Mesothelial cell of epicardium (in vitro differentiated cells): ENCODE measurements at regions not wholly inside any gene's neighbourhood (a gene's known extent, or its start where the extent isn't known, plus 50 kb on each side); places are given as distances from the start of the nearest gene placed in this dataset.
"Not testable (repeated sequence)": the region's sequence is repeated elsewhere in the genome, so short reads cannot be mapped to it uniquely, and the experiment has no call there.

Experiments
- DNase-seq, 2 experiments: peaks; one replicate each; pipeline ENCODE4 v3.0.0; 2021; ENCODE audit warnings: low spot score in 2 of 2; ENCODE audit not compliant: unreplicated experiment in 2 of 2
- H3K27ac Mint-ChIP-seq: 2 replicates; pipeline ENCODE4 v1.8.0; 2021; ENCODE audit warnings: mixed read lengths
- H3K27me3 Mint-ChIP-seq: 2 replicates; pipeline ENCODE4 v1.8.0; 2021; ENCODE audit warnings: low read depth, mixed read lengths
- H3K36me3 Mint-ChIP-seq: 2 replicates; pipeline ENCODE4 v1.8.0; 2021; ENCODE audit warnings: mixed read lengths
- H3K4me1 Mint-ChIP-seq: 2 replicates; pipeline ENCODE4 v1.8.0; 2021; ENCODE audit warnings: mixed read lengths
- H3K4me3 Mint-ChIP-seq: 2 replicates; pipeline ENCODE4 v1.8.0; 2021; ENCODE audit warnings: mild to moderate bottlenecking, moderate library complexity, mixed read lengths
- H3K9me3 Mint-ChIP-seq: 2 replicates; pipeline ENCODE4 v1.8.0; 2021; ENCODE audit warnings: mixed read lengths
- CTCF ChIP-seq: fragments of 200-600 bp; sonication (generic); IDR thresholded peaks from one replicate; pipeline ENCODE4 v1.5.0; 2021; ENCODE audit warnings: antibody characterized with exemption; ENCODE audit not compliant: unreplicated experiment

DNA sequence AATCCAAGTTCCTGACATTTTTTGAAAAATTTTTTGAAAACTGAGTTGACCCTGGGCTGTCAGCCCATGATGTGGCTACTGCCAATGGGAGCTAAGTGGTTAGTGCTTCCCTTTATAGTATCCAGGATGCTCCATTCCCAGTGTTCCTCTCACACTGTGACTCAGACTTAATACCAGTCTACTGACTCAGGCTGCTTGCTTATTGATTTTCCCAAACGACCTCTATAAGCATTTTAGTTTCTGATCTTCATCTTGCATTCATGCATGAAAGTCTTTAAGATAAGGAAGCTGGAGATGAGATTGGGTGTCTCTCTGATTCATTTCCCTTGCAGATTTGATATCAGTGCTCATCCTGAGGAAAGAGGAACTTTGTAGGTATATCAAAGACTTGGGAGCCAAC, 560.0 kb downstream of the TBC1D32 start:
- DNase-seq = no peak
- no peaks in the 10 kb centered on the region for H3K36me3 Mint-ChIP-seq
- no peak for TF ChIP-seq CTCF

DNA sequence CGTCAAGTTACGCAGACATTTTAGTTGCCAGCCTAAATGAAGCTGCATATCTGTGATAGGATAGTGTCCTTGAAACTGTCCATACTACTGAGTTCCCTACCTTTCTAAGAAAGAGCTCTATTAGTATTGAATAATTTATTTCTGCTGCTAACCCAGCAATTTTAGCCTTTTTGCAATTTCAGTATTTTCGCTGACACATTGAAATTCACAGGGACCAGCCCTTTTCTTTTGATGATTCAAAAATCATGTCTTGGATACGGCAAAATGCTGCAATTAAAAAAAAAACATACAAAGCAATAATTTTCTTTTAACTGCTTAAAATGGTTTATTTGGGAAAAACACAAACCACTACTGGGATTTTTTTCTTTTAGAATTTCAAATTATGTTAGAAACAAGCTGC, 563.3 kb downstream of the TBC1D32 start:
- Mint-ChIP-seq H3K9me3 (no peaks in the 10 kb centered on the region), H3K27me3 (no peaks in the 10 kb centered on the region), H3K27ac (no peak overlapping the region), H3K4me3 (no peak overlapping the region), H3K4me1 (peaks cover 2% of the 10 kb centered on the region), H3K36me3 (no peaks in the 10 kb centered on the region)
- no peak for DNase-seq
- no peak for TF ChIP-seq CTCF

More for the DNA sequence above, 560.0 kb downstream of the TBC1D32 start:
- Mint-ChIP-seq H3K27ac (no peak overlapping the region), H3K4me1 (peaks cover 2% of the 10 kb centered on the region), H3K27me3 (no peaks in the 10 kb centered on the region), H3K4me3 (no peak overlapping the region), H3K9me3 (peaks cover 16% of the 10 kb centered on the region)

DNA sequence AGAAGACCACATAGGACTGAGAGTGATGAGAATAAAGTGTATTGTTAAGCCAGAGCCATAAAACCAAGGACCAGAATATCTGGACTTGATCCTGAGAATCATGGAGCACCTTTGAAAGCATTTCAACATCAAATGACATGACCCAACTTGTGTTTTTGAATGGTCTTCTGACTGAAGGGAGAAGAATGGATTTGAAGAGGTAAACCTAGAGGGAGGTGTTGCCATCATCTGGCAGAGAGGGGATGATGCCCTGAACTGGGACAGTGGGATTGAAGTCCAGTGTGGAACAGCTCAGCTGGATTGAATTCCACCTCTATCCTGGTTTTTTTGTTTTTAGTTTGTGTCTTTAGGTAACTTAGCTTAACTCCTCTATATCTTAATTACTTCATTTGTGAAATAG, 570.0 kb downstream of the TBC1D32 start:
- no peak for TF ChIP-seq CTCF
- Mint-ChIP-seq H3K4me1 (no peaks in the 10 kb centered on the region), H3K27me3 (no peaks in the 10 kb centered on the region), H3K9me3 (no peaks in the 10 kb centered on the region), H3K27ac (no peak overlapping the region), H3K36me3 (no peaks in the 10 kb centered on the region), H3K4me3 (no peak overlapping the region)
- no peak for DNase-seq

DNA sequence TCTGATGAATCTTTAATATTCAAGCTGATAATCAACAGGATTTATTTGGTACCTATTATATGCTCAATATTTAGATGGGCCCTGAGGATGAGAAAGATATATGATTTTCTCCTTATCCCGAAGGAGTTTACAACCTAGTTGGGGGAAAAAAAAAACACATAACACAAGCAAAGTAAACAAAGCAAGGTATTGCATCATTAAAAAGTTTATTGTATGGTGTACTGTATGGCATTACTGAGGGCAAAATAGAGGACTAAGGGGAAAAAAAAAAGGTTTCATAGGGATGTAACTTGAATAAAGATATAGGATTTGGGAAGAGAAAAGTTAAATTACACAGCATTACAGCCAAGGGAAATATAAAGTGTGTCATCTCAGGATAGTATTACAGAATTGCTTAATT, 574.7 kb downstream of the TBC1D32 start:
- H3K9me3 Mint-ChIP-seq = peaks cover 3% of the 10 kb centered on the region
- peaks cover 2% of the 10 kb centered on the region for H3K27me3 Mint-ChIP-seq
- no peak overlapping the region for H3K27ac Mint-ChIP-seq
- no peak for TF ChIP-seq CTCF
- H3K4me3 Mint-ChIP-seq = no peak overlapping the region
- no peaks in the 10 kb centered on the region for H3K4me1 Mint-ChIP-seq
- H3K36me3 Mint-ChIP-seq = no peaks in the 10 kb centered on the region
- DNase-seq = no peak

DNA sequence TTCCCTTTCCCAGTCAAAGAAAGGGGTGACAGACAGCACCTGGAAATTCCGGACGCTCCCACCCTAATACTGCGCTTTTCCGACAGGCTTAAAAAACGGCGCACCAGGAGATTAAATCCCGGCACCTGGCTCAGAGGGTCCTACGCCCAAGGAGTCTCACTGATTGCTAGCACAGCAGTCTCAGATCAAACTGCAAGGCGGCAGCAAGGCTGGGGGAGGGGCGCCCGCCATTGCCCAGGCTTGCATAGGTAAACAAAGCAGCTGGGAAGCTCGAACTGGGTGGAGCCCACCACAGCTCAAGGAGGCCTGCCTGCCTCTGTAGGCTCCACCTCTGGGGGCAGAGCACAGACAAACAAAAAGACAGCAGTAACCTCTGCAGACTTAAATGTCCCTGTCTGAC, 585.7 kb downstream of the TBC1D32 start:
- not testable (repeated sequence) for DNase-seq, H3K4me3 Mint-ChIP-seq, H3K9me3 Mint-ChIP-seq, H3K27ac Mint-ChIP-seq, H3K27me3 Mint-ChIP-seq, H3K36me3 Mint-ChIP-seq, H3K4me1 Mint-ChIP-seq

DNA sequence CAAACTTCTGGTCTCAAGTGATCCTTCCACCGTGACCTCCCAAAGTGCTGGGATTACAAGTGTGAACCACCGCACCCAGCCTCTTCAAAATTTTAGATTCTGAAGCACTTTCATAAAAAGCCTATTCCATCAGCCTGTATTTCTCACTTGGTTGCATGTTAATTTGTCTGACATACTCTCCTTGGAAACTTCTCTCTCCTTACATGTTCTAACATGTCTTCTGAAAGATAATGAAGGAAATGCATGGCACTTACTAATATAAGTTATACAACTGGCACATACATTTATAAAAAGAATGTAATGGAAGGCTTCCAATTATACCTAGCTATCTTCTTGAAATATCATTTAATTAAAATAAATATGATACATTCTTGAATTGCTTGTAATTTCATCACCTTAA, 597.5 kb downstream of the TBC1D32 start:
- Mint-ChIP-seq H3K27me3 (no peaks in the 10 kb centered on the region), H3K4me3 (no peak overlapping the region), H3K27ac (no peak overlapping the region), H3K9me3 (peaks cover 13% of the 10 kb centered on the region), H3K4me1 (peaks cover 4% of the 10 kb centered on the region), H3K36me3 (no peaks in the 10 kb centered on the region)
- no peak for DNase-seq
- no peak for TF ChIP-seq CTCF
